GM18508 (cell line): ENCODE measurements at regions not wholly inside any gene's neighbourhood (a gene's known extent, or its start where the extent isn't known, plus 50 kb on each side); places are given as distances from the start of the nearest gene placed in this dataset.
"Not testable (repeated sequence)": the region's sequence is repeated elsewhere in the genome, so short reads cannot be mapped to it uniquely, and the experiment has no call there.

Experiments used
- ATAC-seq: cut with Tn5 transposase; IDR thresholded peaks from one replicate; pipeline ENCODE4 v1.9.1; 2021; ENCODE audit warnings: moderate number of reproducible peaks; ENCODE audit not compliant: insufficient read depth, unreplicated experiment

DNA sequence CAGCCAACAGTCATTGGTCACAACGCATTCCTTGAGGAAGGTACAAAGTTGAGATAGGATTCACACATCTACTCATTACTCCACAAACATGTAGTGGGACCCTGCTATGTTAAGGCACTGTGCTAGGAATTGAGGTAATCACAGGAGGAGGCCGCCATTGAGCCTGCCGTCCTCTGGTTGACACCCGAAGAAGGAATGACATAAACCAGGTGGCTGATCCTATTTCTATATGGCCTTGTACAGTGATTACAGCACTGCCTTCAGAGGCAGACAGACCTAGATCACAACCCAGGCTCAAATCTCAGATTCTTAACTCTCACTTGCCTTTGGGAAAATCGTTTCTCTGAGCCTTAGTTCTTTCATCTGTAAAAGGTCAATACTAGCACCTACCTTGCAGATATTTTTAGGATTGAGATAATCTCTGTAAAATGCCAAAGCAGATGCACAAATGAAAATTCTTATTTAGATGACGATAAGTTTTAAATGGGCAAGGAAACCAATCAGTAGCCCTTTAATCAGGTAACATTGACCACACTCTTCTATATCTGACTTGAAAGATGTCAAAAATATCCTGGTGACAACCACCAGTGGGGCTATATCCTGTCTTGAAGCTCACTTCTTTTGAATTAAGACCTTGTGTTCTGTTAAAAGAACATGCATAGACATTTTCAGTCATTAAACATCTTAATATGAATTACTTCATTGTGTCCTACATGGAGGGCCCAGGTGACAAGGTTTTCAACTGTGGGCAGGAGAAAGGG lies 251.6 kb downstream of the KCTD12 start:
- ATAC-seq = no peak

- no peak for ATAC-seq
Measured at GRCh38 chr13:76632401-76633044, 253.7 kb downstream of the KCTD12 start.

GRCh38 chr13:76630629-76631230 lies 255.5 kb downstream of the KCTD12 start:
- no peak for ATAC-seq

- ATAC-seq = no peak
Measured at GRCh38 chr13:76622315-76623040, 263.7 kb downstream of the KCTD12 start.

GRCh38 chr13:76621705-76622104 lies 264.5 kb downstream of the KCTD12 start:
- no peak for ATAC-seq

GRCh38 chr13:76620036-76620435 lies 266.2 kb downstream of the KCTD12 start:
- no peak for ATAC-seq

DNA sequence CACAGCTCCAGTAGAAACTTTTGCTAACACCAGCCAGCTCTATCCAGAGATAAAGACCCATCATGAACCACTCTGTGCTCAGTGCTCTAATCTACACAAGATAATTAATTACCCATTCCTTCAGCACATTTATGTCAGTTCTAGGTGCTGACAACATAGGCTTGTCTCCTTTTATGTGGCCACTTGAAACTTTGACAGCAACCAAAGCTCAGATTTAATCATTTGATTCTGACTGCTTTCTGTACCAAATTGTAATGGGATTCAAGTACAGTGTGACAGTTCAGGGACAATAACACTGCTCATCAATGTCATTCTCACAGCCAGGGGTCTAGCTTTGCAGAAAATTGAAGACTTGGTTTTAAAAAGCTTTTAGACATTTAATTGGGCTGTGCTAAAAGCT lies 266.6 kb downstream of the KCTD12 start:
- no peak for ATAC-seq

DNA sequence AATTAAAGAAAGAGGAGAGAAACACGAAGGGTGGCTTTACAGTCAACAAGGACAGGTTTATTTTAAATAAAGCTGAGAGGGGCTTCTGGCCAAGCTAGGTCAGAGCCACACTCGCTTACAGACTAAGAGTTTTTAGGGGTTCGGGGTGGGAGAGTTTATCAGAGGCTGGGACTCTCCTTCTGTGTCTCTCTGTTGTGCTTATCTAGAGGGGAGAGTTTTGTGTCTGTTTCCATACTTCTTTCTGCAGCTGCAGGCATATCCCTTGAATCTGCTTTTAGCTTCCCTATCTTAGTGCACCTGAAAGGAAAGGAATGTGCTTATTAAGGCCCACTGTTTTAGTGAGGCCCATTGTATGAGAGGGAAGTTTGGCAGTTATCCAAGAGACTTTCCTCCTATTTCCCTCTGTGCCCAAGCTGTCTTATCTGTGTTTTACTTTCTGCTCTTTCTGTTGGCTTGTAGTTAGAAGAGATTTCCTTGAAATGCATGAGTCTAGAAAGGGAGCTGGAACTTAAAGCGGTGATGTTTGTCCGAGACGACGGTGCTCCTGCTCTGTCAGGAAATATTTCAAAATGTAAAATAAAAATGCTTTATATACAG lies 275.3 kb downstream of the KCTD12 start:
- ATAC-seq = no peak

DNA sequence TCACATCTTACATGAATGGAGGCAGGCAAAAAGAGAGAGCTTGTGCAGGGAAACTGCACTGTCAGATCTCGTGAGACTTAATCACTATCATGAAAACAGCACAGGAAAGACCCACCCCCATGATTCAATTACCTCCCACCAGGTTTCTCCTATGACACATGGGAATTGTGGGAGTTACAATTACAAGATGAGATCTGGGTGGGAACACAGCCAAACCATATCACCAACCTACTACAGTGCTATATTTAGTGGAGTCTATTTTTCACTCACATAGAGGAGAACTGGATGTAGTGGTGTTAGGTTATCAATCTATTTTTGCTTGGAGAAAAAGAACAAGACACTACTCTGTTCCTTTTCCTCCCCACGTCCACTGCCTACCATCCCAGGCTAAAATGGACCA lies 276.6 kb downstream of the KCTD12 start:
- no peak for ATAC-seq

DNA sequence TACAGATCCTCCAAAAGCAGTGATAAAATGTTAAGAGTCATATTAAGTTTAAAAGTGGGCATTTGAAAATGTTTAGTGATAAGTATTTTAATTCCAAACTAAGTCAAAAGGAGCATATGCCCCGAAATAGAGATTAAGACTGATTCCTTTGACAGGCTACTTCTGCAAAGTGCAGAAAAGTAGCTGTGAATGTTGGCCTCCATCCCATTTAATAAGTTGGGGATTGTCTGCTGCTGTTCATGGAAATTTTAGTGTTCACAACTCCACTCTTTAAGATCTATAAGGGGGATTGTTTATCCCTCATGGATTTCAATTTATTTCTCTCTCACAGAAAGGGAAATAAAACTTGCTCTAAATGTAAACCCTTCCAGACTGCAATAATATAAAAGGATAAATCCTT lies 278.3 kb downstream of the KCTD12 start:
- ATAC-seq = no peak

GRCh38 chr13:76600081-76600480 lies 286.1 kb downstream of the KCTD12 start:
- no peak for ATAC-seq

- ATAC-seq = no peak
Measured at GRCh38 chr13:76597868-76598267, 288.3 kb downstream of the KCTD12 start.

DNA sequence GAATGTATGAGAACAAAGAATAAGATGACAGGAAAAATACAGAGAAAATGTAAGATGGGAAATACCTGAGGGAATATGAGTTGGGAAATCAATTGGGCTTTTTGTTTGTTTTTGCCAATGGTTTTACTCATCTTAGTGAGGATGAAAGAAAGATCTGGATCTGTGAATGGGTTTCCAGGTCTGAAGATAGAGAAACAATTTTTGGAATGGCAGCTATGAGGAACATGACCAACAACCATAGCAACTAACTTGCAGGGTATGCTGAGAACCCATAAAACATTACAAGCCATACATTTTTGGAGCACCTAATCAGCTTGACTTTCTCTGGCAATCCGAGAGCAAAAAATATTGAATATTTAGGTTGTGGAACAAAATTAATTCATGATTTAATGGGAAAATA lies 290.0 kb downstream of the KCTD12 start:
- no peak for ATAC-seq

GRCh38 chr13:76594435-76594834 lies 291.8 kb downstream of the KCTD12 start:
- ATAC-seq = no peak

- no peak for ATAC-seq
Measured at GRCh38 chr13:76586842-76587241, 299.4 kb downstream of the KCTD12 start.

- ATAC-seq = no peak
Measured at GRCh38 chr13:76579701-76580100, 306.5 kb downstream of the KCTD12 start.

- ATAC-seq = not testable (repeated sequence)
Measured at GRCh38 chr13:76575634-76576033, 310.6 kb downstream of the KCTD12 start.

GRCh38 chr13:76570510-76570971 lies 315.7 kb downstream of the KCTD12 start:
- ATAC-seq = no peak

- ATAC-seq = no peak
Measured at GRCh38 chr13:76556627-76557026, 329.6 kb downstream of the KCTD12 start.

- ATAC-seq = no peak
Measured at GRCh38 chr13:76552807-76553206, 333.4 kb downstream of the KCTD12 start.
